ENCODE measurements at regions not wholly inside any gene's neighbourhood (a gene's known extent, or its start where the extent isn't known, plus 50 kb on each side); places are given as distances from the start of the nearest gene placed in this dataset.

DNA sequence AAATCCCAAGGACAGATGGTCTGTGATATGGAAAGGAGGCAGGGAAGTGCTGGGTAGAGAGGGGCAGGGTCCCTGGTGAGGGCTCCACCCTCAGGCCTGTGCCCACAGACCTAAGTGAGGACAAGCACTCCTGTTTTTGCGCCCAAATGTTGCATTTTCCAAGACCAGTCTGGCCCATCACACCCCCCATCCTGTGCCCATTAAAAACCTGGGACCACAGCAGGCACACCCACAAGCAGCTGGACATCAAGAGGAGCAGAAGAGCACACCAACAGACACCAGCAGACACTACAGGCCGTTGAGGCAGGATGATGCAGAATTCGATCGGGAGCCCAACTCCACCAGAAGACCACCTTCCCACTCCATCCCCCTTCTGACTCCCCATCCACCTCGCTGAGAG, 72.8 kb downstream of the DMRTA2 start:
- H3K4me1 ChIP-seq (ENCODE audit: control insufficient read depth in 1 of 2, insufficient read depth in 2 of 2, low read depth in 1 of 2, low read length in 1 of 2) = peaks cover 0 to 14% of the 10 kb centered on the region in 2 experiments; a peak in 2 of 4 replicates
- no peak overlapping the region for H3K27ac ChIP-seq (ENCODE audit: low read depth in 2 of 2, low read length in 1 of 2)
- H3K9me3 ChIP-seq = no peaks in the 10 kb centered on the region
- ChIA-PET POLR2A (no interaction called here), CTCF (interaction anchor here (2.9 to 5.4 kb wide), 4 partner anchors 16 to 1851 kb away, joined by 11 to 60 read pairs (median 22); no protein-coding TSS in a partner anchor)
- 26% methylated on average over 5 of the region's 5 CpGs for WGBS (ENCODE audit: low lambda C conversion rate)
- no peaks in the 10 kb centered on the region for H3K36me3 ChIP-seq (replicated peaks in 1 of 2; ENCODE audit: control insufficient read depth in 1 of 2, insufficient read depth in 2 of 2, low read length in 1 of 2)
- no peak overlapping the region for H3K4me2 ChIP-seq
- H3K27me3 ChIP-seq (ENCODE audit: insufficient read depth) = no peaks in the 10 kb centered on the region
- H3K9ac ChIP-seq = no peak overlapping the region
- H3K4me3 ChIP-seq (ENCODE audit: low read depth in 2 of 2, low read length in 1 of 2) = no peak overlapping the region
- no peaks in the 10 kb centered on the region for H3F3A ChIP-seq (replicated peaks; ENCODE audit: insufficient read depth)
- H4K20me1 ChIP-seq (ENCODE audit: insufficient read depth) = no peaks in the 10 kb centered on the region
- TF ChIP-seq EZH2phosphoT487 (IDR thresholded peaks at IDR 0.05; ENCODE audit: borderline replicate concordance, low read depth) = no peak
- TF ChIP-seq YY1 (IDR thresholded peaks at IDR 0.05; ENCODE audit: low read depth) = no peak
- no peak for TF ChIP-seq FOXJ3 (CRISPR knock-in tag; IDR thresholded peaks at IDR 0.05)
- no peak for TF ChIP-seq RCOR1 (IDR thresholded peaks at IDR 0.05; ENCODE audit: low read length)
- TF ChIP-seq TAF1 (IDR thresholded peaks at IDR 0.05; ENCODE audit: borderline replicate concordance, low read depth, low read length) = no peak
- no peak for TF ChIP-seq NRF1 (IDR thresholded peaks at IDR 0.05; ENCODE audit: low read depth, low read length)
- TF ChIP-seq, protein P1, sequence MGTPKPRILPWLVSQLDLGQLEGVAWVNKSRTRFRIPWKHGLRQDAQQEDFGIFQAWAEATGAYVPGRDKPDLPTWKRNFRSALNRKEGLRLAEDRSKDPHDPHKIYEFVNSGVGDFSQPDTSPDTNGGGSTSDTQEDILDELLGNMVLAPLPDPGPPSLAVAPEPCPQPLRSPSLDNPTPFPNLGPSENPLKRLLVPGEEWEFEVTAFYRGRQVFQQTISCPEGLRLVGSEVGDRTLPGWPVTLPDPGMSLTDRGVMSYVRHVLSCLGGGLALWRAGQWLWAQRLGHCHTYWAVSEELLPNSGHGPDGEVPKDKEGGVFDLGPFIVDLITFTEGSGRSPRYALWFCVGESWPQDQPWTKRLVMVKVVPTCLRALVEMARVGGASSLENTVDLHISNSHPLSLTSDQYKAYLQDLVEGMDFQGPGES (IDR thresholded peaks at IDR 0.05; ENCODE audit: low read depth, low read length) = no peak
- no peak for DNase-seq
- H3K9me2 ChIP-seq = no peaks in the 10 kb centered on the region
- no peaks in the 10 kb centered on the region for H3K79me2 ChIP-seq (ENCODE audit: insufficient read depth)
- H2AFZ ChIP-seq (ENCODE audit: low read depth) = no peak overlapping the region

DNA sequence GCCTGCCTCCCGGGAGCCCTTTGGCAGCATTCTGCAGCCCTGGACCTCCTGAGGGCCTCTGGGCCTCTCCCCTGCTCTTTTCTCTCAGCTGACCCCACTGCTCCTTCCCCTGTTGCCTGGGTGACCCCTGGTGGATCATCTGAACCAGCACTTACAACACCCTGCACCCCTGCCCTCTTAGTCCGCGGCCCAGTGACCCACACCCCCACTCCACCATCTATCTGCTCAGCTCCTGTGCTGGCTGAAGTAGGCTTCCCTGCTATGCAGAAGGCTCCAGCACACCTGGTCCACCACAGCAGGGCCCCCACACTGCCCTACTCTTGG, 74.0 kb downstream of the DMRTA2 start:
- Histone ChIP-seq H3K79me2 (ENCODE audit: insufficient read depth) (no peaks in the 10 kb centered on the region), H3K4me2 (no peak overlapping the region), H4K20me1 (ENCODE audit: insufficient read depth) (no peaks in the 10 kb centered on the region), H3K36me3 (replicated peaks in 1 of 2; ENCODE audit: control insufficient read depth in 1 of 2, insufficient read depth in 2 of 2, low read length in 1 of 2) (no peaks in the 10 kb centered on the region), H3K9ac (no peak overlapping the region), H3K9me2 (no peaks in the 10 kb centered on the region), H3F3A (replicated peaks; ENCODE audit: insufficient read depth) (no peaks in the 10 kb centered on the region), H3K27me3 (ENCODE audit: insufficient read depth) (no peaks in the 10 kb centered on the region), H3K4me3 (ENCODE audit: low read depth in 2 of 2, low read length in 1 of 2) (no peak overlapping the region), H3K27ac (ENCODE audit: low read depth in 2 of 2, low read length in 1 of 2) (no peak overlapping the region), H3K4me1 (ENCODE audit: control insufficient read depth in 1 of 2, insufficient read depth in 2 of 2, low read depth in 1 of 2, low read length in 1 of 2) (peaks cover 0 to 17% of the 10 kb centered on the region in 2 experiments; a peak in 2 of 4 replicates), H2AFZ (ENCODE audit: low read depth) (no peak overlapping the region), H3K9me3 (no peaks in the 10 kb centered on the region)
- TF ChIP-seq RAD21 (IDR thresholded peaks at IDR 0.05; ENCODE audit: low read length) = peak; percentile 28; the same call in 1 of the 2 replicates
- TF ChIP-seq TAF1 (IDR thresholded peaks at IDR 0.05; ENCODE audit: borderline replicate concordance, low read depth, low read length) = no peak
- 19% methylated on average over 3 of the region's 3 CpGs for WGBS (ENCODE audit: low lambda C conversion rate)
- DNase-seq = peak; percentile 36
- POLR2A ChIA-PET = interaction anchor here (0.7 to 1.3 kb wide), 4 partner anchors 77 to 241 kb away, joined by 3 to 4 read pairs (median 3); partner anchors contain the start of gene ELAVL4
- CTCF ChIA-PET = interaction anchor here (0.5 to 5.4 kb wide), 48 partner anchors 8 to 1850 kb away, joined by 3 to 60 read pairs (median 5); no protein-coding TSS in a partner anchor

DNA sequence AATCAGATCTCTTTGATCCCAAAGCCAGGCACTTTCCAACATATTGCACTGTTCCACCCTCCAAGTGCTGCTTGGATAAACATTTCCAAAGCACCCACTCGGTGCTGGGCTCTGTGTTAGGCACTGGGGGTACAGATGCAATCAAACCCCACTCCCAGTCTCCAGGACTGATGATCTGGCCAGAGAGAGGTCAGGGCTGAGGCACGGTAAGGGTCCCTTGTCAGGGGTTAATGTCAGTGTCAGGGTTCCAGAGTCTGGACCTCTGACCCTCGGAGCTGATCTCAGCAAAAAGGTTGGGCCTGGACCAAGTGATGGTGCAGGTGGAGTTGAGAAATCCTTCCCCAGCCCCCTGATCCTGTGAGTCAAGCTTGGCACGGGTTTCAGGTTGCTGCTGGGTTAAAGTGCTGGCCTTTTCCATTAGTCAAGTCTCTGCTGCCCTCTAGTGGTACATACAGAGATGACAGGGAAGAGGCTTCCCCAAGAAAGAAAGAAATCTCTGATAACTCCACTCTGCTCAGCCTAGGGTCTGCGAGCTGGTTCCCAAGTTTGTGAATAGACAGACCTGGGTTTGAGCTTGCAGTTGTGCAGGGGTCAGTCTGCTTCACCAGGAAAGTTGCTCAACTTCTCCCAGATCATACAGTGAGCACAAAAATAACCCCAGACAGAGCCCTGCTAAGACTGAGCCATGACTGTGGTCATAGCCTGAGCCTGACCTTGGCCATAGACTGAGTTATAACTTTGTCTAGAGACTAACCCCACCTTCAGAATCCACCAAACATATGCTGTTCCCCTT, 74.6 kb downstream of the DMRTA2 start:
- no peak overlapping the region for H3K9ac ChIP-seq
- no peaks in the 10 kb centered on the region for H3K27me3 ChIP-seq (ENCODE audit: insufficient read depth)
- H3F3A ChIP-seq (replicated peaks; ENCODE audit: insufficient read depth) = no peaks in the 10 kb centered on the region
- no peak overlapping the region for H3K4me2 ChIP-seq
- peak; percentile 77 for DNase-seq
- H3K79me2 ChIP-seq (ENCODE audit: insufficient read depth) = no peaks in the 10 kb centered on the region
- whole genome bisulfite sequencing (ENCODE audit: low lambda C conversion rate) = 23% methylated on average over 5 of the region's 5 CpGs
- H3K4me1 ChIP-seq (ENCODE audit: control insufficient read depth in 1 of 2, insufficient read depth in 2 of 2, low read depth in 1 of 2, low read length in 1 of 2) = peaks cover 0 to 23% of the 10 kb centered on the region in 2 experiments; a peak in 2 of 4 replicates
- H2AFZ ChIP-seq (ENCODE audit: low read depth) = no peak overlapping the region
- no peaks in the 10 kb centered on the region for H3K9me2 ChIP-seq
- CTCF ChIA-PET = interaction anchor here (0.5 to 5.4 kb wide), 69 partner anchors 9 to 1850 kb away, joined by 3 to 60 read pairs (median 4); partner anchors contain the start of gene ELAVL4
- H3K36me3 ChIP-seq (replicated peaks in 1 of 2; ENCODE audit: control insufficient read depth in 1 of 2, insufficient read depth in 2 of 2, low read length in 1 of 2) = no peaks in the 10 kb centered on the region
- POLR2A ChIA-PET = interaction anchor here (0.7 to 1.3 kb wide), 6 partner anchors 77 to 243 kb away, joined by 3 to 5 read pairs (median 4); partner anchors contain the start of gene ELAVL4
- no peaks in the 10 kb centered on the region for H3K9me3 ChIP-seq
- peak overlapping the region in 1 of 2 experiments; percentile 48; a peak in 1 of 4 replicates for H3K27ac ChIP-seq (ENCODE audit: low read depth in 2 of 2, low read length in 1 of 2)
- H3K4me3 ChIP-seq (ENCODE audit: low read depth in 2 of 2, low read length in 1 of 2) = no peak overlapping the region
- no peaks in the 10 kb centered on the region for H4K20me1 ChIP-seq (ENCODE audit: insufficient read depth)
- TF ChIP-seq, protein P1 (IDR thresholded peaks at IDR 0.05; ENCODE audit: low read depth, low read length) = no peak
- no peak for TF ChIP-seq NRF1 (IDR thresholded peaks at IDR 0.05; ENCODE audit: low read depth, low read length)
- TF ChIP-seq ELF1 (IDR thresholded peaks at IDR 0.05) = no peak
- TF ChIP-seq EZH2phosphoT487 (IDR thresholded peaks at IDR 0.05; ENCODE audit: borderline replicate concordance, low read depth) = no peak
- peak in 1 of 2 experiments; percentile 30; a peak in 1 of 4 replicates for TF ChIP-seq EP300 (IDR thresholded peaks at IDR 0.05; ENCODE audit: borderline replicate concordance in 1 of 2, low read depth in 1 of 2, low read length in 1 of 2)
- peak; percentile 53; the same call in 1 of the 2 replicates for TF ChIP-seq RCOR1 (IDR thresholded peaks at IDR 0.05; ENCODE audit: low read length)
- TF ChIP-seq, protein P2, sequence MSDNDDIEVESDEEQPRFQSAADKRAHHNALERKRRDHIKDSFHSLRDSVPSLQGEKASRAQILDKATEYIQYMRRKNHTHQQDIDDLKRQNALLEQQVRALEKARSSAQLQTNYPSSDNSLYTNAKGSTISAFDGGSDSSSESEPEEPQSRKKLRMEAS (IDR thresholded peaks at IDR 0.05; ENCODE audit: low read depth) = no peak
- no peak for TF ChIP-seq FOSL2 (IDR thresholded peaks at IDR 0.05; ENCODE audit: borderline replicate concordance, low read depth)
- TF ChIP-seq RFX5 (IDR thresholded peaks at IDR 0.05; ENCODE audit: low read length) = no peak
- TF ChIP-seq, protein P3, sequence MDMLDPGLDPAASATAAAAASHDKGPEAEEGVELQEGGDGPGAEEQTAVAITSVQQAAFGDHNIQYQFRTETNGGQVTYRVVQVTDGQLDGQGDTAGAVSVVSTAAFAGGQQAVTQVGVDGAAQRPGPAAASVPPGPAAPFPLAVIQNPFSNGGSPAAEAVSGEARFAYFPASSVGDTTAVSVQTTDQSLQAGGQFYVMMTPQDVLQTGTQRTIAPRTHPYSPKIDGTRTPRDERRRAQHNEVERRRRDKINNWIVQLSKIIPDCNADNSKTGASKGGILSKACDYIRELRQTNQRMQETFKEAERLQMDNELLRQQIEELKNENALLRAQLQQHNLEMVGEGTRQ (IDR thresholded peaks at IDR 0.05; ENCODE audit: borderline replicate concordance, low read depth, low read length) = no peak
- no peak for TF ChIP-seq TAF1 (IDR thresholded peaks at IDR 0.05; ENCODE audit: borderline replicate concordance, low read depth, low read length)
- TF ChIP-seq POLR2AphosphoS5 (IDR thresholded peaks at IDR 0.05; ENCODE audit: low read depth, low read length) = no peak
